ENCODE measurements at regions not wholly inside any gene's neighbourhood (a gene's known extent, or its start where the extent isn't known, plus 50 kb on each side); places are given as distances from the start of the nearest gene placed in this dataset.

DNA sequence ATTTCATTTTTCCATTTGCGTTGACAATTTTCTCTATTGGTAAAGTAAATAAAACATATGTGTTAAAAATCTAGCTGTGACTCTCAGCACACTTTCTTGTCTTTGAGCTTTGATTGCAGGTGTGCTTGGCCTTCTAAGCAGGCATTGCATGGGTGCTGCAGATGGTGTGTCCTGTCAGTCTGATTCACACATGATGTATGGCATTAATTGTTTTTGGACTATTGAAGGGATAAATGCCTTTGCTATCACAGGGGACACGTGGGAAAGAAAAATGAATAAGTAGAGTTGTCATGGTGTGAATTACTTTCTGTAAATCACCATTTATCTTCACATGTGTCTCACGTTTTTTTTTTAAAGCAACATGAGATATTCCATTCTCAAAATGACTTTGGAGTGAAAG is 211.3 kb upstream of the NAV3 start:
- no peak for DNase-seq

GRCh38 chr12:77617818-77618217 is 212.9 kb upstream of the NAV3 start:
- no peak for DNase-seq

DNA sequence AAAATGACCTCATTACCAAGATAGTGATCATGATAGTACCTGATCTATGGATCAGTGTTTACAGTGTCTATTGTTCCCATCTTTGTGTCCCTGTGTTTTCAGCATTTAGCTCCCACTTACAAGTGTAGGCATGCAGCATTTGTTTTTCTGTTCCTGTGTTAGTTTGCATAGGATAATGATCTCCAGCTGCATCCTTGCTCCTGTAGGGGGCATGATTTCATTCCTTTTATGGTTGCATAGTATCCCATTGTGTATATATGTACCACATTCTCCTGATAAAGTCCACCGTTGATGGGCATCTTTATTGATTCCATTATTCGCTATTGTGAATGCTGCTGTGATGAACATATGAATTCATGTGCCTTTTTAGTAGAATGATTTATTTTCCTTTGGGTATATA is 215.4 kb upstream of the NAV3 start:
- no peak for DNase-seq

GRCh38 chr12:77613411-77613810 is 217.3 kb upstream of the NAV3 start:
- DNase-seq, result no peak

GRCh38 chr12:77610446-77610845 is 220.2 kb upstream of the NAV3 start:
- DNase-seq, result no peak

DNA sequence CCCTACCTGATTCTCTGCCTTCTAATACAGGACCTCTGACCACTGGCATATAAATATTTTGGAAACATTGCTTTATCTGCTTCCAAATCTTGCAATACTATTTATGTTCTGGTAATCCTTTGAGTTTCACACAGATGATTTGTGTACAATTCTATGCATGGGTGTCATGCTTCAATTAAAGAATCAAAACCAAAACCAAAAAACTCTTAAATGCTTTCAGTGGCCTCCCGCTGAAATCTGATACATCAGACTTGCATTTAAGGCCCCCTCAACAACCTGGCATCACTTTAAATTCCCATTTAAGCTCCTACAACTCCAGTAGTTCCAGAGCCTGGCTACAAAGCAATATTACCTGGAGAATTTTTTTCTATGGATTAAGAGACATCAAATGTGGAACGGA is 221.7 kb upstream of the NAV3 start:
- DNase-seq, result no peak

- DNase-seq, result no peak
These were observed 222.3 kb upstream of the NAV3 start for GRCh38 chr12:77608271-77608824.

DNA sequence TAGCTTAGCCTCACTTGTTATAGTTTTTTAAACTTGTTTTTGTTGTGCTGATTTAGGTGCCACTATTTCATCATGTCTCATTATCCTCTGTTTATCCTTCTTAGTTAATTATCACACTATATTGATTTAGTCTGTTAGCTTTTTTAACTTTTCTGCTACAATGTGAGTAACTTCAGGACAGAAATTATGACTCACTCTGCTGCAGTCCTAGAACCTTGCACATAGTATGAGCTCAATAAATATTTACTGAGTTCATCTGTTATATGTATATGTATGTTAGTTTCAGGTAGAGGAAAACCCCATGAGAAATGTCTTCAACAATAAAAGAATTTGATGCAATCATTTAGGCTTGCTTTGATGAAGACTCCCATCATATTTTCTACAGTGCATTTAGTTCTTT is 224.3 kb upstream of the NAV3 start:
- no peak for DNase-seq

DNA sequence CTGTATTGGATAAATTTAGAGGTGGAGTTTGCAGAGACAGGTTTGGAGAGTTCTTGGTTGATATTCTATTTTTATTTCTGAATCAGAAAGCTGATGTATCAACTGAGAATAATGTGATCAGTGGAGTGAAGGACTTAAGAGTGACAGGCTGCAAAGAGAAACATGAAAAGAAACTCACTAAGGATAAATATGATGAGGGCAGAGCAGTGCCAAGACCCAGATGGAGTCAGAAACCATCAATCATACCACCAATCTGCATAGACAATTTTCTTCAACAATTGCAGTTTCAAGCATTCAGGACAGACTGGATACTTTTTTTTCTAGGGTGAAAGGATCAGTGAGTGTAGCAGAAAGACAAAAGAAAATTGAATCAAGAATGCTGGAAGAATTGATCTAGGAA is 226.7 kb upstream of the NAV3 start:
- no peak for DNase-seq

DNA sequence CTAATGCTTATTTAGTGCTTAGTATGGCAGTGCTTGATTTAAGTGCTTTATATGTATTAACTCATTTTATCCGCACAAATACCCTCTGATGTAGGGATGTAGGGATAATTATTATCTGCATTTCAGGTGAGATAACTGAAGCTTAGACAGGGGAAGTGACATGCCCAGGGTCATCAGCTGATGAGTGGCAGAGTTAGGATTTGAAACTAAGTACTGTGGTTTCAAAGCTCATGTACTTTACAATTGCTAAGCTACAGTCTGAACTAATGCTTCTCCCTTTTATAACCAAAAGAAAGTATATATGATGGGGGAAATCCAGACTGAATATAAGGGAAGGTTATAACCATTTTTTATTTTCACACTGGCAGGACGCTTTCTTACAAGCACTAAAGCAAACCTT is 229.6 kb upstream of the NAV3 start:
- no peak for DNase-seq

GRCh38 chr12:77600468-77600843 is 230.2 kb upstream of the NAV3 start:
- no peak for DNase-seq

DNA sequence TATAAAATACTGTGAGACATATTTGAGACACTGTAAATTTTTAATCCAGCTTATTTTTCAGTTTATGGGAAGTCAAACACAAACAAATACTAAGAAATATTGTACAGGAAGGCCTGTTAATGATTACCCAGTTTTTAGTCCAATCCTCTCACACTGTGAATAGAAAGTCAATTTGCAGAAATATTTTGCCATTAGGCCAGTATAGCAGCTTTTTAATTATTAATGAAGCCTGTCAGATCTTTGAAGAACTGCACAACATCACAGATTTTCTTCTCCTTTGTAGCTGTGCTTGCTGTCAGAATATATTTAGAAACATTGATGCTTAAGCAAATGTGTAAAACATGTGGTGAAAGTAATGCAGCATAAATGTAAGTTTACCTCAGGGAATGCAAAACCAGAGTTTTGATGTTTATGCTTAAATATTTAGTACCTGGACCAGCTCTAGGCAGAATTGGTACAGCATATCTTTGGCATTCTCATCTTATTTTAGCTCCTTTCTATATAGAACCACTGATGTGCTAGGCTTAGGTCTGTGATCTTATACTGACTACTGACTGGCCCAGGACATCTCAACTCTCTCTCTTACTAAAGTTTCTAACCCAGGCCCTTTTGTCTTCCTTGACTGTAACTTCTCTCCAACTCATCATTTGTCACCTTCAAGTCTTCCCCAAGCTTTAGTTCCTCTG is 230.8 kb upstream of the NAV3 start:
- DNase-seq, result no peak

- DNase-seq, result no peak
These were observed 236.3 kb upstream of the NAV3 start for GRCh38 chr12:77594366-77594765.

GRCh38 chr12:77592836-77593235 is 237.9 kb upstream of the NAV3 start:
- DNase-seq, result no peak

- DNase-seq, result no peak
These were observed 238.5 kb upstream of the NAV3 start for GRCh38 chr12:77591959-77592743.

GRCh38 chr12:77590306-77590705 is 240.4 kb upstream of the NAV3 start:
- DNase-seq, result no peak

DNA sequence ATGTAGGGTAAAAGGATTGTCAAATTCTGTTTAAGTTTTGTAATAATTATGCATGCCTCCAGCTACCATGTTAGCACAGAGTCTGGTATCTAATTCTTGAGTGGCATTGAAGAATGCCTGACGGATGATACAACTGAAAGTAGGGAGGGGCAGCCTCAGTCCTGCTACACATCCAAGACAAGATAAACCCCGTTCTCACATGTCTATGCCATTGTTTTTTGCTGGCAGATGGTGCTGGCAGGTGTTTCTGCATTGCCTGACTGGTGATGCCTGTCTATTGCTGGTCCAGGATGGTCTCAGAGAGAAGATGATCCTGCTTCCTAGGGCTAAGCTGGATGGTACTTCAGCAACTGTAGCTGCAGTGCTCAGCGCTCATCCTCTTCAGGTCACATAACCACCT is 245.8 kb upstream of the NAV3 start:
- DNase-seq, result no peak

- no peak for DNase-seq
These were observed 252.1 kb upstream of the NAV3 start for GRCh38 chr12:77578466-77579220.

GRCh38 chr12:77577791-77578190 is 252.9 kb upstream of the NAV3 start:
- DNase-seq, result no peak

- no peak for DNase-seq
These were observed 255.2 kb upstream of the NAV3 start for GRCh38 chr12:77575376-77575919.

- DNase-seq, result no peak
These were observed 258.3 kb upstream of the NAV3 start for GRCh38 chr12:77572371-77572770.

DNA sequence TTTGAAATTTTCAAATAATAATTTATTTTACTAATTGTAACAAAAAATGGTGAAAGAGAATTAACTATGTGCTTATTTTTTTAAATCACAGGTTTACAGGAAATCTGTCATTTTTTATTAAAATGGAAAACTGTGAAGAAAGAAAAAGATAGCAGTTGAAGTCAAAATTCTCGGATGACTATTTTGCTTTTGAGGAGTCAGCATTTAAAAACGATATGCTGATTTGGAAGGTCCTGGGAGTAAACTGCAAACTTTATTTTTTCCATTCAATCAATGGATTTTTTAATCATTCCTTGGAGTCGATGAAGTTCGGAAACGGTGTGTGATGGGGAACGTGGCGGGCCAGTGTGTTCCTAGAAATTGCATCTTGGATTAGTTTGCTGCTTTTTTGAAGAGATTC is 258.9 kb upstream of the NAV3 start:
- no peak for DNase-seq

DNA sequence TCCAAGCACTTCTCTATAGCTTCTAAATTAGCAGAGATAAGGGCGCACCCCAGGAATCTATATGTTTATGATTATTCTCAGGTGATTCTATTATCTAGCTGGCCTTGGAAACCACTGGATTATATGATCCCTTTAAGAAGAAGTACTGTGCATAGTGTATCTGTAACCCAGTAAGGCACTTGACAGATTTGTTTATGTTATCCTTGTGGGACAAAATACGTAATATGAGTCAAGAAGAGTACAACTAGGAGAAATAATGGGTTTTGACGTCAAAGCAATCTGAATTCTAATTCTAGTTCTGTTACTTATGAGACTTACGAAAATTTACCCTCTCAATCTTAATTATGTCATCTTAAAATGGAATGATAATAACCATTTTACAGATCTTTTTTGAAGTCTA is 259.6 kb upstream of the NAV3 start:
- DNase-seq, result no peak

All from T1000 (cell line).